ENCODE measurements at regions not wholly inside any gene's neighbourhood (a gene's known extent, or its start where the extent isn't known, plus 50 kb on each side); places are given as distances from the start of the nearest gene placed in this dataset.

DNA sequence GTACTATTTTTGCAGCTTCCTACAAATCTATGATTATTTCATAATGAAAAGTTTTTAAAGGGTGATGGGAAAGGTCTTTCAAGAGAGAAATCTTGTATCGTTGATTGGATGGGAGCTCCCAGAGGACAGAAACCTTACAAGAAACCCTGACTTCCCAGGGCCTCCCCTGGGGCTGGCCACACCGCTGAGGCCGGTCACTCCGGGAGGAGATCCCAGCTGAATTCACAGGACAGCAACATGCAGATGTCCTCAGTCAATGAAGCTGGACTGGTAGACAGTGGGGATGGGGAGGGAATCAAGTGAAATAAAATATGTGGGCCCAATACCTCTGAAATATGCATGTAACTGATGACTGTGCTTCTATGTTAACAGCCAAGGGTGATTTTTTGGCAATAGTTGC lies 135.6 kb downstream of the TFCP2L1 start:
- no peak for TF ChIP-seq ZBTB4 (CRISPR knock-in tag; IDR thresholded peaks at IDR 0.05)
- TF ChIP-seq EZH2 (IDR thresholded peaks at IDR 0.05; ENCODE audit: borderline replicate concordance, control insufficient read depth, low read depth, low read length), result no peak
- TF ChIP-seq CTCF (IDR thresholded peaks at IDR 0.05 in 2 of 3, conservative IDR thresholded peaks at IDR 0.05 in 1 of 3; ENCODE audit: control insufficient read depth in 2 of 3, extremely low read depth in 1 of 3, insufficient read depth in 1 of 3, low read depth in 3 of 3, low read length in 3 of 3), result no peak
- no peak for TF ChIP-seq RAD21 (IDR thresholded peaks at IDR 0.05; ENCODE audit: insufficient read depth, low read depth, low read length)
- no peak for TF ChIP-seq POLR2A (IDR thresholded peaks at IDR 0.05; ENCODE audit: low read depth, low read length)
- no peak for TF ChIP-seq NR2C2 (IDR thresholded peaks at IDR 0.05; ENCODE audit: borderline replicate concordance, control insufficient read depth, insufficient read length, low read depth)
- TF ChIP-seq MTA3 (IDR thresholded peaks at IDR 0.05; ENCODE audit: borderline replicate concordance, low read length), result no peak
- TF ChIP-seq POLR2AphosphoS5 (IDR thresholded peaks at IDR 0.05; ENCODE audit: low read length), result no peak
- TF ChIP-seq EP300 (IDR thresholded peaks at IDR 0.05; ENCODE audit: borderline replicate concordance in 1 of 2, control insufficient read depth in 1 of 2, low read depth in 2 of 2, low read length in 2 of 2), result no peak
